ENCODE measurements at regions not wholly inside any gene's neighbourhood (a gene's known extent, or its start where the extent isn't known, plus 50 kb on each side); places are given as distances from the start of the nearest gene placed in this dataset.

DNA sequence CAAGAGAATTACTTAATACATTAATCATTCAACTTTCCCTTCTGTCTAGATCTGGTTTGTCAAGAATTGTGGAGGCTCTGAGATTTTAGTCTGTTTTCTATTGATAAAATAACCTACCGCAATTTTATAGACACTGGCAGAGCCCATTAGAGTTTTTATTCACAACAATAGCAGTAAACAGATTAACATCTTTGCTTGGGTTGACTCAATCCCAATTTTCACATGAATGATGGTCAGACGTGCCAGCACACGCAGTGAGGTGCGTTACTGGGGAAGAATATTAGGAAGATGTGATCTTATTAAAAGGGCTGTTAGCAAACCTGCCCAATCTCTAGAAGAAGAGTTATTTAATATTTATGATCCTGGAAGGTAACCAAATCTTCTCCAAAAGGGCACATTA lies 736.6 kb downstream of the MRPL39 start:
- no peaks in the 10 kb centered on the region for H3K4me1 ChIP-seq (ENCODE audit: control insufficient read depth, insufficient read depth, low read depth, low read length)
- H4K8ac ChIP-seq (ENCODE audit: low read length), result no peak overlapping the region
- peaks cover 13% of the 10 kb centered on the region for H3K9me3 ChIP-seq (ENCODE audit: control insufficient read depth, low read length)
- no peaks in the 10 kb centered on the region for H3K79me1 ChIP-seq (replicated peaks; ENCODE audit: low read length, poor library complexity, severe bottlenecking)
- no peak overlapping the region for H2BK5ac ChIP-seq (ENCODE audit: low read depth, low read length, poor library complexity, severe bottlenecking)
- no peak overlapping the region for H2AK5ac ChIP-seq (ENCODE audit: low read length, severe bottlenecking)
- no peak for DNase-seq
- no peak overlapping the region for H3K9ac ChIP-seq (ENCODE audit: low read length)
- H3K27ac ChIP-seq (ENCODE audit: low read length, poor library complexity, severe bottlenecking), result no peak overlapping the region
- no peak overlapping the region for H2AFZ ChIP-seq (ENCODE audit: low read depth, low read length)
- H3K27me3 ChIP-seq (ENCODE audit: control insufficient read depth in 1 of 2, insufficient read depth in 1 of 2, low read length in 2 of 2), result no peaks in the 10 kb centered on the region
- no peak overlapping the region for H3K18ac ChIP-seq (ENCODE audit: low read depth in 1 of 2, low read length in 2 of 2)
- no peak overlapping the region for H3K14ac ChIP-seq (ENCODE audit: low read length in 2 of 2)
- no peak overlapping the region for H3K4me2 ChIP-seq (ENCODE audit: low read length, poor library complexity, severe bottlenecking)
- no peak overlapping the region for H2BK12ac ChIP-seq (ENCODE audit: low read length in 2 of 2)
- H3K23ac ChIP-seq (ENCODE audit: low read length in 2 of 2), result no peak overlapping the region
- no peak overlapping the region for H3K4me3 ChIP-seq (ENCODE audit: insufficient read depth in 1 of 2, low read depth in 1 of 2, low read length in 2 of 2)
- no peak overlapping the region for H3K4ac ChIP-seq (ENCODE audit: low read depth in 1 of 2, low read length in 2 of 2)
- H3K36me3 ChIP-seq (ENCODE audit: control insufficient read depth in 1 of 2, insufficient read depth in 2 of 2, low read depth in 1 of 2, low read length in 2 of 2), result no peaks in the 10 kb centered on the region
- no peak overlapping the region for H2BK120ac ChIP-seq (ENCODE audit: low read depth, low read length)
- H4K91ac ChIP-seq (ENCODE audit: low read length), result no peak overlapping the region
- H2BK15ac ChIP-seq (ENCODE audit: low read depth, poor library complexity, severe bottlenecking), result no peak overlapping the region
- WGBS, result no CpG with 5 or more reads among the region's 4 CpGs

GRCh38 chr21:24869862-24870261 lies 737.4 kb downstream of the MRPL39 start:
- WGBS, result 100% methylated on average over 2 of the region's 2 CpGs
- H3K4me3 ChIP-seq (ENCODE audit: insufficient read depth in 1 of 2, low read depth in 1 of 2, low read length in 2 of 2), result no peak overlapping the region

GRCh38 chr21:24868117-24868516 lies 739.2 kb downstream of the MRPL39 start:
- no peak overlapping the region for H4K91ac ChIP-seq (ENCODE audit: low read length)
- H4K8ac ChIP-seq (ENCODE audit: low read length), result no peak overlapping the region
- H2AFZ ChIP-seq (ENCODE audit: low read depth, low read length), result no peak overlapping the region
- no peak overlapping the region for H2BK15ac ChIP-seq (ENCODE audit: low read depth, poor library complexity, severe bottlenecking)
- peaks cover 13% of the 10 kb centered on the region for H3K9me3 ChIP-seq (ENCODE audit: control insufficient read depth, low read length)
- H3K4me1 ChIP-seq (ENCODE audit: control insufficient read depth, insufficient read depth, low read depth, low read length), result no peaks in the 10 kb centered on the region
- no CpG with 5 or more reads among the region's 1 CpG for WGBS
- no peak overlapping the region for H3K27ac ChIP-seq (ENCODE audit: low read length, poor library complexity, severe bottlenecking)
- no peak overlapping the region for H2BK12ac ChIP-seq (ENCODE audit: low read length in 2 of 2)
- H2AK5ac ChIP-seq (ENCODE audit: low read length, severe bottlenecking), result no peak overlapping the region
- no peak overlapping the region for H2BK120ac ChIP-seq (ENCODE audit: low read depth, low read length)
- no peak overlapping the region for H3K4me2 ChIP-seq (ENCODE audit: low read length, poor library complexity, severe bottlenecking)
- no peak overlapping the region for H3K18ac ChIP-seq (ENCODE audit: low read depth in 1 of 2, low read length in 2 of 2)
- H2BK5ac ChIP-seq (ENCODE audit: low read depth, low read length, poor library complexity, severe bottlenecking), result no peak overlapping the region
- no peaks in the 10 kb centered on the region for H3K27me3 ChIP-seq (ENCODE audit: control insufficient read depth in 1 of 2, insufficient read depth in 1 of 2, low read length in 2 of 2)
- no peak overlapping the region for H3K4me3 ChIP-seq (ENCODE audit: insufficient read depth in 1 of 2, low read depth in 1 of 2, low read length in 2 of 2)
- H3K36me3 ChIP-seq (ENCODE audit: control insufficient read depth in 1 of 2, insufficient read depth in 2 of 2, low read depth in 1 of 2, low read length in 2 of 2), result no peaks in the 10 kb centered on the region
- no peaks in the 10 kb centered on the region for H3K79me1 ChIP-seq (replicated peaks; ENCODE audit: low read length, poor library complexity, severe bottlenecking)
- no peak for DNase-seq
- no peak overlapping the region for H3K9ac ChIP-seq (ENCODE audit: low read length)
- no peak overlapping the region for H3K23ac ChIP-seq (ENCODE audit: low read length in 2 of 2)
- H3K4ac ChIP-seq (ENCODE audit: low read depth in 1 of 2, low read length in 2 of 2), result no peak overlapping the region
- no peak overlapping the region for H3K14ac ChIP-seq (ENCODE audit: low read length in 2 of 2)

More at GRCh38 chr21:24869862-24870261, 737.4 kb downstream of the MRPL39 start:
- no peak overlapping the region for H4K91ac ChIP-seq (ENCODE audit: low read length)
- H3K4me2 ChIP-seq (ENCODE audit: low read length, poor library complexity, severe bottlenecking), result no peak overlapping the region
- DNase-seq, result no peak
- no peak overlapping the region for H2AK5ac ChIP-seq (ENCODE audit: low read length, severe bottlenecking)
- H3K4me1 ChIP-seq (ENCODE audit: control insufficient read depth, insufficient read depth, low read depth, low read length), result no peaks in the 10 kb centered on the region
- H3K79me1 ChIP-seq (replicated peaks; ENCODE audit: low read length, poor library complexity, severe bottlenecking), result no peaks in the 10 kb centered on the region
- H3K4ac ChIP-seq (ENCODE audit: low read depth in 1 of 2, low read length in 2 of 2), result no peak overlapping the region
- no peak overlapping the region for H2AFZ ChIP-seq (ENCODE audit: low read depth, low read length)
- no peak overlapping the region for H2BK15ac ChIP-seq (ENCODE audit: low read depth, poor library complexity, severe bottlenecking)
- H3K18ac ChIP-seq (ENCODE audit: low read depth in 1 of 2, low read length in 2 of 2), result no peak overlapping the region
- no peaks in the 10 kb centered on the region for H3K36me3 ChIP-seq (ENCODE audit: control insufficient read depth in 1 of 2, insufficient read depth in 2 of 2, low read depth in 1 of 2, low read length in 2 of 2)
- H3K9me3 ChIP-seq (ENCODE audit: control insufficient read depth, low read length), result peaks cover 13% of the 10 kb centered on the region
- H4K8ac ChIP-seq (ENCODE audit: low read length), result no peak overlapping the region
- H2BK12ac ChIP-seq (ENCODE audit: low read length in 2 of 2), result no peak overlapping the region
- H3K27me3 ChIP-seq (ENCODE audit: control insufficient read depth in 1 of 2, insufficient read depth in 1 of 2, low read length in 2 of 2), result no peaks in the 10 kb centered on the region
- no peak overlapping the region for H2BK5ac ChIP-seq (ENCODE audit: low read depth, low read length, poor library complexity, severe bottlenecking)
- no peak overlapping the region for H3K14ac ChIP-seq (ENCODE audit: low read length in 2 of 2)
- no peak overlapping the region for H3K9ac ChIP-seq (ENCODE audit: low read length)
- H3K23ac ChIP-seq (ENCODE audit: low read length in 2 of 2), result no peak overlapping the region
- no peak overlapping the region for H2BK120ac ChIP-seq (ENCODE audit: low read depth, low read length)
- no peak overlapping the region for H3K27ac ChIP-seq (ENCODE audit: low read length, poor library complexity, severe bottlenecking)

- no peak overlapping the region for H2AFZ ChIP-seq (ENCODE audit: low read depth, low read length)
- no peak for DNase-seq
- H2AK5ac ChIP-seq (ENCODE audit: low read length, severe bottlenecking), result no peak overlapping the region
- H3K27ac ChIP-seq (ENCODE audit: low read length, poor library complexity, severe bottlenecking), result no peak overlapping the region
- no peak overlapping the region for H4K8ac ChIP-seq (ENCODE audit: low read length)
- no peak overlapping the region for H3K9ac ChIP-seq (ENCODE audit: low read length)
- no peak overlapping the region for H3K18ac ChIP-seq (ENCODE audit: low read depth in 1 of 2, low read length in 2 of 2)
- H2BK15ac ChIP-seq (ENCODE audit: low read depth, poor library complexity, severe bottlenecking), result no peak overlapping the region
- no peak overlapping the region for H2BK120ac ChIP-seq (ENCODE audit: low read depth, low read length)
- no peak overlapping the region for H3K14ac ChIP-seq (ENCODE audit: low read length in 2 of 2)
- no peak overlapping the region for H3K4ac ChIP-seq (ENCODE audit: low read depth in 1 of 2, low read length in 2 of 2)
- no peak overlapping the region for H3K4me3 ChIP-seq (ENCODE audit: insufficient read depth in 1 of 2, low read depth in 1 of 2, low read length in 2 of 2)
- H3K9me3 ChIP-seq (ENCODE audit: control insufficient read depth, low read length), result no peaks in the 10 kb centered on the region
- H2BK12ac ChIP-seq (ENCODE audit: low read length in 2 of 2), result no peak overlapping the region
- no peaks in the 10 kb centered on the region for H3K79me1 ChIP-seq (replicated peaks; ENCODE audit: low read length, poor library complexity, severe bottlenecking)
- H3K4me2 ChIP-seq (ENCODE audit: low read length, poor library complexity, severe bottlenecking), result no peak overlapping the region
- no peak overlapping the region for H2BK5ac ChIP-seq (ENCODE audit: low read depth, low read length, poor library complexity, severe bottlenecking)
- H3K36me3 ChIP-seq (ENCODE audit: control insufficient read depth in 1 of 2, insufficient read depth in 2 of 2, low read depth in 1 of 2, low read length in 2 of 2), result no peaks in the 10 kb centered on the region
- no CpG with 5 or more reads among the region's 1 CpG for whole genome bisulfite sequencing
- H3K4me1 ChIP-seq (ENCODE audit: control insufficient read depth, insufficient read depth, low read depth, low read length), result no peaks in the 10 kb centered on the region
- no peak overlapping the region for H3K23ac ChIP-seq (ENCODE audit: low read length in 2 of 2)
- H3K27me3 ChIP-seq (ENCODE audit: control insufficient read depth in 1 of 2, insufficient read depth in 1 of 2, low read length in 2 of 2), result no peaks in the 10 kb centered on the region
- H4K91ac ChIP-seq (ENCODE audit: low read length), result no peak overlapping the region
Measured at GRCh38 chr21:24861471-24861870, 745.8 kb downstream of the MRPL39 start.

All from mesenchymal stem cell (in vitro differentiated cells and primary cell).